ENCODE measurements at regions not wholly inside any gene's neighbourhood (a gene's known extent, or its start where the extent isn't known, plus 50 kb on each side); places are given as distances from the start of the nearest gene placed in this dataset.

GRCh38 chr9:1492156-1492555 is 442.0 kb downstream of the DMRT2 start (continued):
- TF ChIP-seq REST (IDR thresholded peaks at IDR 0.05; ENCODE audit: unreplicated experiment), result no peak
- TF ChIP-seq NANOG (IDR thresholded peaks at IDR 0.05; ENCODE audit: borderline replicate concordance), result no peak
- TF ChIP-seq STAT1 (IDR thresholded peaks at IDR 0.05; ENCODE audit: unreplicated experiment), result no peak
- TF ChIP-seq EZH2 (IDR thresholded peaks at IDR 0.05; ENCODE audit: low read depth, unreplicated experiment), result no peak
- no peak for TF ChIP-seq POLR2AphosphoS5 (IDR thresholded peaks at IDR 0.05; ENCODE audit: low read depth)
- TF ChIP-seq CREB1 (CRISPR knock-in tag; IDR thresholded peaks at IDR 0.05; ENCODE audit: low read depth), result no peak
- TF ChIP-seq EZH2phosphoT487 (IDR thresholded peaks at IDR 0.05; ENCODE audit: unreplicated experiment), result no peak
- TF ChIP-seq CTCF (conservative IDR thresholded peaks at IDR 0.05; ENCODE audit: low read depth in 2 of 2), result no peak
- no peak for TF ChIP-seq ZNF114 (CRISPR knock-in tag; IDR thresholded peaks at IDR 0.05)
- TF ChIP-seq ZNF331 (CRISPR knock-in tag; IDR thresholded peaks at IDR 0.05; ENCODE audit: low read depth), result no peak
- TF ChIP-seq ETS1 (IDR thresholded peaks at IDR 0.05), result no peak

GRCh38 chr9:1495282-1496030 is 445.3 kb downstream of the DMRT2 start:
- H4K20me1 ChIP-seq (replicated peaks; ENCODE audit: insufficient read depth), result no peaks in the 10 kb centered on the region
- Mint-ChIP-seq H3K36me3 (ENCODE audit: low read depth) (no peaks in the 10 kb centered on the region), H3K4me1 (peaks cover 18% of the 10 kb centered on the region), H3K27ac (0 out of 2 replicates have a peak overlapping the region, but pooled peaks have one; percentile 19), H3K27me3 (ENCODE audit: insufficient read depth, low read depth, poor library complexity) (no peaks in the 10 kb centered on the region), H3K4me3 (no peak overlapping the region), H3K9me3 (no peaks in the 10 kb centered on the region)
- peaks cover 14% of the 10 kb centered on the region for H3K4me1 ChIP-seq (ENCODE audit: insufficient read depth)
- no peaks in the 10 kb centered on the region for H3K27me3 ChIP-seq (ENCODE audit: insufficient read depth)
- H3K27ac ChIP-seq (ENCODE audit: low read depth), result no peak overlapping the region
- peak; percentile 57 for ATAC-seq
- H3K36me3 ChIP-seq (ENCODE audit: insufficient read depth), result no peaks in the 10 kb centered on the region
- 0 out of 2 replicates have a peak, but pooled peaks cover 3% of the 10 kb centered on the region for H3K9me2 ChIP-seq (ENCODE audit: insufficient read depth)
- DNase-seq (ENCODE audit: low spot score), result peak; percentile 7
- H3K79me2 ChIP-seq (replicated peaks; ENCODE audit: insufficient read depth), result no peaks in the 10 kb centered on the region
- peak overlapping the region; percentile 15; the same call in 1 of the 2 replicates for H2AFZ ChIP-seq
- H3K4me3 ChIP-seq, result no peak overlapping the region
- H3F3A ChIP-seq (replicated peaks; ENCODE audit: low read depth), result no peaks in the 10 kb centered on the region
- no peak overlapping the region for H3K4me2 ChIP-seq
- TF ChIP-seq ZNF114 (CRISPR knock-in tag; IDR thresholded peaks at IDR 0.05) (no peak), JUNB (IDR thresholded peaks at IDR 0.05; ENCODE audit: unreplicated experiment) (no peak), CTCF (conservative IDR thresholded peaks at IDR 0.05; ENCODE audit: low read depth in 2 of 2) (no peak), NANOG (IDR thresholded peaks at IDR 0.05; ENCODE audit: borderline replicate concordance) (no peak)

Data from GM23338 (cell line).